Activated naive CD8-positive, alpha-beta T cell (primary cell): ENCODE measurements at regions not wholly inside any gene's neighbourhood (a gene's known extent, or its start where the extent isn't known, plus 50 kb on each side); places are given as distances from the start of the nearest gene placed in this dataset.

Experiments
- H3K27ac Mint-ChIP-seq: one replicate; pipeline ENCODE4 v1.8.0; 2021; ENCODE audit warnings: mixed read lengths
- H3K27me3 Mint-ChIP-seq: one replicate; pipeline ENCODE4 v1.8.0; 2021; ENCODE audit warnings: mixed read lengths
- H3K36me3 Mint-ChIP-seq: one replicate; pipeline ENCODE4 v1.8.0; 2021; ENCODE audit warnings: mixed read lengths
- H3K4me1 Mint-ChIP-seq: one replicate; pipeline ENCODE4 v1.8.0; 2021; ENCODE audit warnings: low read depth, mixed read lengths
- H3K4me3 Mint-ChIP-seq: one replicate; pipeline ENCODE4 v1.8.0; 2021; ENCODE audit warnings: mild to moderate bottlenecking, mixed read lengths
- H3K9me3 Mint-ChIP-seq: one replicate; pipeline ENCODE4 v1.8.0; 2021; ENCODE audit warnings: low read depth, mixed read lengths

DNA sequence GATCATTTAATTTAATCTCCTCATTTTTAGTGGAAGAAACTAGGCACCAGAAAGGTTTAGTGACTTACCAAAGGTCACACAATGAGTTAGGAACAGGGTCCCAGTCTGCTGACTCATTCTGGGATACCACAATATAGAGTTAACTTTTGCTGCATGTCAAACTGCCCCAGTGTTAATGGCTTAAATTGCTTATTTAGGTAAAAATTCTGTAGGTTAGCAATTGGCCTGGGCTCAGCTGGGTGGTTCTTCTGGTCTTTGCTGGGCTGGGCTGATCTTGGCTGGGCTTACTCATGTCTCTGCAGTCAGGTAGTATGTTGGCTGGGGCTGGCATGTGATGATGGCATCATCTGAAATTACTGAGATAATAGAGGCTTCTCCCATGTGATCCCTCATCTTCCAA, 111.6 kb downstream of the EMX2 start:
- H3K27ac Mint-ChIP-seq: no peak overlapping the region
- peaks cover 7% of the 10 kb centered on the region for H3K9me3 Mint-ChIP-seq
- H3K27me3 Mint-ChIP-seq: peaks cover 2% of the 10 kb centered on the region
- no peak overlapping the region for H3K4me3 Mint-ChIP-seq
- peaks cover 6% of the 10 kb centered on the region for H3K4me1 Mint-ChIP-seq
- H3K36me3 Mint-ChIP-seq: no peaks in the 10 kb centered on the region

GRCh38 chr10:117656385-117657367, 114.1 kb downstream of the EMX2 start:
- Mint-ChIP-seq H3K9me3 (peaks cover 7% of the 10 kb centered on the region), H3K4me1 (peaks cover 6% of the 10 kb centered on the region), H3K27ac (peak overlapping the region; percentile 1), H3K36me3 (no peaks in the 10 kb centered on the region), H3K27me3 (peaks cover 5% of the 10 kb centered on the region), H3K4me3 (no peak overlapping the region)

GRCh38 chr10:117661316-117661715, 118.8 kb downstream of the EMX2 start:
- H3K4me1 Mint-ChIP-seq: peaks cover 6% of the 10 kb centered on the region
- H3K4me3 Mint-ChIP-seq: no peak overlapping the region
- peaks cover 3% of the 10 kb centered on the region for H3K9me3 Mint-ChIP-seq
- no peak overlapping the region for H3K27ac Mint-ChIP-seq
- peaks cover 4% of the 10 kb centered on the region for H3K27me3 Mint-ChIP-seq
- no peaks in the 10 kb centered on the region for H3K36me3 Mint-ChIP-seq

- Mint-ChIP-seq H3K27me3 (peaks cover 4% of the 10 kb centered on the region), H3K4me3 (no peak overlapping the region), H3K36me3 (no peaks in the 10 kb centered on the region), H3K9me3 (no peaks in the 10 kb centered on the region), H3K4me1 (peaks cover under 1% of the 10 kb centered on the region), H3K27ac (no peak overlapping the region)
Observed at GRCh38 chr10:117662126-117662525, 119.6 kb downstream of the EMX2 start.

GRCh38 chr10:117662751-117663540, 120.4 kb downstream of the EMX2 start:
- H3K9me3 Mint-ChIP-seq: no peaks in the 10 kb centered on the region
- no peak overlapping the region for H3K4me3 Mint-ChIP-seq
- H3K36me3 Mint-ChIP-seq: no peaks in the 10 kb centered on the region
- H3K27me3 Mint-ChIP-seq: peaks cover 4% of the 10 kb centered on the region
- no peak overlapping the region for H3K27ac Mint-ChIP-seq
- no peaks in the 10 kb centered on the region for H3K4me1 Mint-ChIP-seq

DNA sequence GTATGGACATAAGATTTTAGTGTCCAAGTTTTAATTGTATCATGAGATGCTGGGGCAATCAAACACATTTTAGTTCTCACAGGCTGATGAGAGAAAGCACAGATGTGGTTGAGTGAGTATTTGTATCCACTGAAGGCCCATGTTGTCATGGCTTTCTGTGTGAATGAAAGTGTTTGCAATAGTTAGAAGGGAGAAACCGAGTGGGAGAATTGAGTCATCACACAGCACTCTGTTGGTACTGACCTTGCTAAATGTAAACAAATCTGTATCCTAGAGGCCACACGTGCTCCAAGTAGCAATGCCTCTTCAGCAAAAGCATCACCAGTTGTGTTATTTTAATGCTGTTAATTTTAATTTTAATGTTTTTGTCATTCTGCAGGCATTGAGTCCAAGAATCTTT, 121.2 kb downstream of the EMX2 start:
- Mint-ChIP-seq H3K27ac (no peak overlapping the region), H3K36me3 (no peaks in the 10 kb centered on the region), H3K9me3 (no peaks in the 10 kb centered on the region), H3K27me3 (peaks cover 4% of the 10 kb centered on the region), H3K4me1 (no peaks in the 10 kb centered on the region), H3K4me3 (no peak overlapping the region)

GRCh38 chr10:117664288-117664687, 121.7 kb downstream of the EMX2 start:
- Mint-ChIP-seq H3K4me3 (no peak overlapping the region), H3K36me3 (no peaks in the 10 kb centered on the region), H3K27me3 (peaks cover 4% of the 10 kb centered on the region), H3K27ac (no peak overlapping the region), H3K9me3 (no peaks in the 10 kb centered on the region), H3K4me1 (no peaks in the 10 kb centered on the region)

GRCh38 chr10:117666166-117666565, 123.6 kb downstream of the EMX2 start:
- Mint-ChIP-seq H3K4me3 (no peak overlapping the region), H3K27me3 (no peaks in the 10 kb centered on the region), H3K9me3 (no peaks in the 10 kb centered on the region), H3K27ac (no peak overlapping the region), H3K36me3 (no peaks in the 10 kb centered on the region), H3K4me1 (no peaks in the 10 kb centered on the region)

GRCh38 chr10:117666965-117667364, 124.4 kb downstream of the EMX2 start:
- H3K27ac Mint-ChIP-seq: no peak overlapping the region
- no peaks in the 10 kb centered on the region for H3K9me3 Mint-ChIP-seq
- no peaks in the 10 kb centered on the region for H3K4me1 Mint-ChIP-seq
- no peak overlapping the region for H3K4me3 Mint-ChIP-seq
- no peaks in the 10 kb centered on the region for H3K36me3 Mint-ChIP-seq
- no peaks in the 10 kb centered on the region for H3K27me3 Mint-ChIP-seq

DNA sequence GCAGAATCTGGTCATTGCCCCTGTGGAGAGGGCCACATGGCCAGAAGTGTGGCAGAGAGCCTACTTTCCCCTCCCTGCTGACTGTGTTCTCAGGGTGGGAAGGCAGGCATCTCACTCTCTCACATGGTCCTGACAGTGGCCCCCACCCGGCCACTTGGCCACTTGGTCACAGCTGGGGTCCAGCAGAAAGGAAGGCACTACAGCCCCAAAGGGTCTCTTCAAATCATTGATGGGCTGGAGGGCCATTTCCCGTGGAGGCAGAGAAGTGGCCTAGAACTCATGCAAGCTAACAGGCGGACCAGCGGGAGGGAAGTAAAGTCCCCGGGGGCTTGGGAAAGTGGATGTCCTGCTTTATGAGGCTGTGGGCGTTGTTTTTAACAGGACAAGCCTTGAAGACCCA, 125.3 kb downstream of the EMX2 start:
- H3K36me3 Mint-ChIP-seq: no peaks in the 10 kb centered on the region
- no peak overlapping the region for H3K4me3 Mint-ChIP-seq
- H3K9me3 Mint-ChIP-seq: no peaks in the 10 kb centered on the region
- no peaks in the 10 kb centered on the region for H3K4me1 Mint-ChIP-seq
- H3K27ac Mint-ChIP-seq: no peak overlapping the region
- no peaks in the 10 kb centered on the region for H3K27me3 Mint-ChIP-seq

- no peak overlapping the region for H3K4me3 Mint-ChIP-seq
- no peaks in the 10 kb centered on the region for H3K27me3 Mint-ChIP-seq
- no peaks in the 10 kb centered on the region for H3K9me3 Mint-ChIP-seq
- H3K27ac Mint-ChIP-seq: no peak overlapping the region
- H3K36me3 Mint-ChIP-seq: no peaks in the 10 kb centered on the region
- no peaks in the 10 kb centered on the region for H3K4me1 Mint-ChIP-seq
Observed at GRCh38 chr10:117668327-117669008, 125.9 kb downstream of the EMX2 start.

DNA sequence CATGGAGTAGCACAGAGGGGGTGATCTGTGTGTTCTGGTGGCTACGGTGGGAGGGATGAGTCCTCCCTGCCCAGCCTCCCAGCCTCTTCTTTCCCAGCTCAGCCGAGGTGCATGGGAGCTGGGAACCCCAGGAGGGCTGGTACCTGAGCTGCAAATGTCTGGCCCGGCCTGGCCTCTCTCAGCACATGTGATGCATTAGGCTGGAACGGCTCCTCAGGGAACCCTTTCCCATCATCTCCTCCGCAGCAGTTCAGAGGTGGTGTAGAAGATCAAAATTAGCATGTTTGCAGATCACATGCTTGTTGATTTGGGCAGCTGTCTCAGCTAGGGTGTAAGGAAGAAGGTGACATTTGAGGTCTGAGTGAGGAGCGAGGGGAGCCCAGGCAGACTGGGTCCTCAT, 126.6 kb downstream of the EMX2 start:
- Mint-ChIP-seq H3K4me3 (no peak overlapping the region), H3K27ac (no peak overlapping the region), H3K4me1 (no peaks in the 10 kb centered on the region), H3K36me3 (no peaks in the 10 kb centered on the region), H3K27me3 (no peaks in the 10 kb centered on the region), H3K9me3 (no peaks in the 10 kb centered on the region)

GRCh38 chr10:117670116-117670904, 127.8 kb downstream of the EMX2 start:
- H3K36me3 Mint-ChIP-seq: no peaks in the 10 kb centered on the region

GRCh38 chr10:117673230-117674010, 130.9 kb downstream of the EMX2 start:
- Mint-ChIP-seq H3K4me1 (no peaks in the 10 kb centered on the region), H3K27me3 (peaks cover 4% of the 10 kb centered on the region), H3K9me3 (no peaks in the 10 kb centered on the region), H3K27ac (no peak overlapping the region), H3K36me3 (no peaks in the 10 kb centered on the region), H3K4me3 (no peak overlapping the region)

More at GRCh38 chr10:117670116-117670904, 127.8 kb downstream of the EMX2 start:
- no peaks in the 10 kb centered on the region for H3K27me3 Mint-ChIP-seq
- H3K27ac Mint-ChIP-seq: no peak overlapping the region
- H3K9me3 Mint-ChIP-seq: no peaks in the 10 kb centered on the region
- no peak overlapping the region for H3K4me3 Mint-ChIP-seq
- no peaks in the 10 kb centered on the region for H3K4me1 Mint-ChIP-seq
